Vagina (tissue), 2 donors: ENCODE measurements at regions not wholly inside any gene's neighbourhood (a gene's known extent, or its start where the extent isn't known, plus 50 kb on each side); places are given as distances from the start of the nearest gene placed in this dataset.
"Not testable (repeated sequence)": the region's sequence is repeated elsewhere in the genome, so short reads cannot be mapped to it uniquely, and the experiment has no call there.

ENCODE experiments used
- DNase-seq, 2 donors: peaks; one replicate each; pipeline ENCODE4 v3.0.0-alpha.2; 2017; ENCODE audit errors: extremely low spot score in 2 of 2
- H3K27ac ChIP-seq: fragments of 200-600 bp; sonication (generic); one replicate; pipeline ENCODE4 v1.5.1; 2019
- H3K27me3 ChIP-seq: fragments of 200-600 bp; sonication (generic); one replicate; pipeline ENCODE4 v1.5.1; 2019
- H3K36me3 ChIP-seq, 2 donors: fragments of 200-600 bp; sonication (generic); one replicate each; pipeline ENCODE4 v1.5.1; 2017 to 2019
- H3K4me1 ChIP-seq: fragments of 200-600 bp; sonication (generic); one replicate; pipeline ENCODE4 v1.5.1; 2019
- H3K4me3 ChIP-seq, 2 donors: fragments of 200-600 bp; sonication (generic); 1 replicate in 1 of 2; 2 replicates in 1 of 2; pipeline ENCODE4 v1.5.1; 2016 to 2019
- H3K9me3 ChIP-seq: fragments of 200-600 bp; sonication (generic); one replicate; pipeline ENCODE4 v1.5.1; 2019
- POLR2A ChIP-seq, 2 donors: fragments of 450-650 bp; IDR thresholded peaks; one replicate each; pipeline ENCODE4 v1.6.1; 2017; ENCODE audit warnings: antibody characterized with exemption in 2 of 2, mild to moderate bottlenecking in 2 of 2, moderate library complexity in 2 of 2
- POLR2AphosphoS5 ChIP-seq, 2 donors: sonication (generic); formaldehyde crosslinking; IDR thresholded peaks; one replicate each; pipeline ENCODE4 v1.9.0; 2017; ENCODE audit warnings: antibody characterized with exemption in 2 of 2, mild to moderate bottlenecking in 2 of 2, low read depth in 1 of 2; ENCODE audit not compliant: insufficient read depth in 1 of 2
- intact Hi-C: fragments of 100-400 bp; cut with DNase I; formaldehyde crosslinking; loops from one replicate; pipeline ENCODE4 v1.15.1; 2023
- TF ChIP-seq, protein P1 (sequence below), 3 experiments: fragments of 450-650 bp in 2 of 3; fragments of 200-600 bp in 1 of 3; sonication (generic) in 1 of 3; IDR thresholded peaks; one replicate each; pipeline ENCODE4 v1.5.1; 2017 to 2019; ENCODE audit warnings: antibody characterized with exemption in 3 of 3, mild to moderate bottlenecking in 2 of 3, moderate library complexity in 2 of 3

DNA sequence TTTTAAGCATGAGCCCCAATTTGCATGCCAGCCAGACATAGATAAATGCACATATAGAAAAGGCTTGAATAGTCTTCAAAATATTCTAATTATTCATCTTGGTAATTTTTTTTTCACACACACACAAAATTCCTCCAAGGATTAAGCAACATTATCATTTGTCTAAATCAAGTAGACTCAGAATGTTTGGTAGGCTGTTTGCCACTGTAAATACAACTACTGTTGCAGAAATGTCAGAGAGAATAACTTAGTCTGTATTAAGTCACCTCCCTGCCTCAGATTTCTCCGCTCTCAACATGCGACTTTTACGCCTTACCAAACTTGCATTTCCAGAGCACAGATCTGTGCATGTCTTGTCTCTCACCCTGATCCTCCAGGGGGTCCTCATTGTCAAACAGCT is 265.6 kb upstream of the C9orf72 start:
- TF ChIP-seq, protein P1, sequence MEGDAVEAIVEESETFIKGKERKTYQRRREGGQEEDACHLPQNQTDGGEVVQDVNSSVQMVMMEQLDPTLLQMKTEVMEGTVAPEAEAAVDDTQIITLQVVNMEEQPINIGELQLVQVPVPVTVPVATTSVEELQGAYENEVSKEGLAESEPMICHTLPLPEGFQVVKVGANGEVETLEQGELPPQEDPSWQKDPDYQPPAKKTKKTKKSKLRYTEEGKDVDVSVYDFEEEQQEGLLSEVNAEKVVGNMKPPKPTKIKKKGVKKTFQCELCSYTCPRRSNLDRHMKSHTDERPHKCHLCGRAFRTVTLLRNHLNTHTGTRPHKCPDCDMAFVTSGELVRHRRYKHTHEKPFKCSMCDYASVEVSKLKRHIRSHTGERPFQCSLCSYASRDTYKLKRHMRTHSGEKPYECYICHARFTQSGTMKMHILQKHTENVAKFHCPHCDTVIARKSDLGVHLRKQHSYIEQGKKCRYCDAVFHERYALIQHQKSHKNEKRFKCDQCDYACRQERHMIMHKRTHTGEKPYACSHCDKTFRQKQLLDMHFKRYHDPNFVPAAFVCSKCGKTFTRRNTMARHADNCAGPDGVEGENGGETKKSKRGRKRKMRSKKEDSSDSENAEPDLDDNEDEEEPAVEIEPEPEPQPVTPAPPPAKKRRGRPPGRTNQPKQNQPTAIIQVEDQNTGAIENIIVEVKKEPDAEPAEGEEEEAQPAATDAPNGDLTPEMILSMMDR (IDR thresholded peaks at IDR 0.05): no peak
- no peak for TF ChIP-seq POLR2A (IDR thresholded peaks at IDR 0.05)
- TF ChIP-seq POLR2AphosphoS5 (IDR thresholded peaks at IDR 0.05; ENCODE audit: insufficient read depth in 1 of 2, low read depth in 1 of 2): no peak
- Histone ChIP-seq H3K27ac (no peak overlapping the region), H3K36me3 (no peaks in the 10 kb centered on the region), H3K4me3 (no peak overlapping the region), H3K27me3 (no peaks in the 10 kb centered on the region), H3K4me1 (no peaks in the 10 kb centered on the region), H3K9me3 (no peaks in the 10 kb centered on the region)
- DNase-seq: no peak
- intact Hi-C loops: no loop called here

DNA sequence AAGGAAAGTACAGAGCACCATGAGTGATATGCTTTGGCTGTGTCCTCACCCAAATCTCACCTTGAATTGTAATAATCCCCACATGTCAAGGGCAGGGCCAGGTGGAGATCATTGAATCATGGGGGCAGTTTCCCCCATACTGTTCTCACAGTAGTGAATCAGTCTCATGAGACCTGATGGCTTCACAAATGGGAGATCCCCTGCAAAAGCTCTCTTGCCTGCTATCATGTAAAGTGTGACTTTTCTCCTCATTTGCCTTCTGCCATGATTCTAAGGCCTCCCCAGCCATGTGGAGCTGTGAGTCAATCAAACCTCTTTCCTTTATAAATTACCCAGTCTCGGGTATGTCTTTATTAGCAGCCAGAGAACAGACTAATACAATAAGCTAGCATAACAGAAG is 266.5 kb upstream of the C9orf72 start:
- H3K9me3 ChIP-seq, H3K4me1 ChIP-seq, H3K4me3 ChIP-seq, DNase-seq, H3K27me3 ChIP-seq, H3K36me3 ChIP-seq, H3K27ac ChIP-seq, intact Hi-C loops: not testable (repeated sequence)

DNA sequence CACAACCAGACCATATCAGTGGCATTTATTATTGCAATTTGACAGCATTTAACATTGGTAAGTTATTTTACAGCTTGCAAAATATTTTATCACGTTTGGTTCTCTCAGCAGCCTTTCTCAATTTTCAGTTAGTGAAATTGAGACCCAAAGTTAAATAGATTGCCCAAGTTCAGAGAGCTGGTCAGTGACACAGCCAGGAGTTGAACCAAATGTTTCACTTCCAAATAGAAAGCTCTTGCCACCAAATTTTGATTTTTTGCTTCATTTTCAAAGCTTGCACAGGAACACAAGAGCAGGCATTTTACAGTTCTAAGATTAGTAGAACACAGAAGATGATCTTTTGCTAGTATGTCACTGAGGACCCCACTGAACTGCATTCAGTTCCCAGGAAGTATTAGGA is 271.5 kb upstream of the C9orf72 start:
- no peaks in the 10 kb centered on the region for H3K36me3 ChIP-seq
- no peak overlapping the region for H3K4me3 ChIP-seq
- no peak overlapping the region for H3K27ac ChIP-seq
- H3K4me1 ChIP-seq: no peaks in the 10 kb centered on the region
- H3K27me3 ChIP-seq: no peaks in the 10 kb centered on the region
- no peaks in the 10 kb centered on the region for H3K9me3 ChIP-seq
- intact Hi-C loops: no loop called here
- no peak for DNase-seq
- TF ChIP-seq POLR2AphosphoS5 (IDR thresholded peaks at IDR 0.05; ENCODE audit: insufficient read depth in 1 of 2, low read depth in 1 of 2) (no peak), POLR2A (IDR thresholded peaks at IDR 0.05) (no peak)
- TF ChIP-seq, protein P1 (IDR thresholded peaks at IDR 0.05): no peak

DNA sequence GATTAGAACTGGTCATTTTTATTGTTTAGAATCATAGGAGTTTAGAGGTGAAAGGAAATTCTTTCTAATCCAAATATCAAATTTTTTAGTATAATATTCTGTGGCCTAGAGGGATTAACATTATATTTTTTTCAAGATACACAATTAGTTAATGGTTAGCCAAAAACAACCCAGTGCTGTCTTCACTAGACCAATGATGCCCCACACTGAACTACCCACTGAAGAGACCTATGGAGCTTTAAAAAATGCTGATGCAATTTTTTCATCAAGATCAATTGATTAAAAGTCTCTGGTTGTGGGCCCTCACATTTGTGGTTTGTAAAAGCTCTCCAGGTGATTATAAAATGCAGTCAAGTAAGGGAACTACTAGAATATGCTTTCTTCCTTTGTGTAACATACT is 274.1 kb upstream of the C9orf72 start:
- Histone ChIP-seq H3K27me3 (no peaks in the 10 kb centered on the region), H3K27ac (no peak overlapping the region), H3K4me1 (no peaks in the 10 kb centered on the region), H3K9me3 (no peaks in the 10 kb centered on the region), H3K4me3 (no peak overlapping the region), H3K36me3 (no peaks in the 10 kb centered on the region)
- DNase-seq: no peak
- intact Hi-C loops: no loop called here
- TF ChIP-seq POLR2AphosphoS5 (IDR thresholded peaks at IDR 0.05; ENCODE audit: insufficient read depth in 1 of 2, low read depth in 1 of 2): no peak
- TF ChIP-seq, protein P1 (IDR thresholded peaks at IDR 0.05): no peak
- no peak for TF ChIP-seq POLR2A (IDR thresholded peaks at IDR 0.05)

DNA sequence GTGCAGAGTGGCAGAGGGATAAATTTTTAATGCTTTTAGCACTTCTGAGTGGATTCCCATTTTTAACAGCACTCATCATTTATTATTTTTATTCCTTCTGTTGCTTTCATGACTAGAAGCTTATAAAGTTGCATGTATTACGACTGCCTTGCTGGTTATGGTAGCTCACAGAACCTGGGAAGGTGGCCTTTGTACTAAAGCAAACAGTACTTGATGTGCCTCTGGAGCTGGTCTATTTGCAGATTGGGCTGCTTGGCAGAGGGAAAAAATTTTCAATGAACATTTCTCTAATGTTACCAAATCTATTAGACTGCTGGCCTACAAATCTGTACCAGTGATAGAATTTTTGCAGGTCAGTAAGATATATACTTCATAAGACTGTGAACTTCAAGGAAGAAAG is 274.5 kb upstream of the C9orf72 start:
- Histone ChIP-seq H3K4me1 (no peaks in the 10 kb centered on the region), H3K27me3 (no peaks in the 10 kb centered on the region), H3K36me3 (no peaks in the 10 kb centered on the region), H3K4me3 (no peak overlapping the region), H3K27ac (no peak overlapping the region), H3K9me3 (no peaks in the 10 kb centered on the region)
- intact Hi-C loops: no loop called here
- TF ChIP-seq POLR2AphosphoS5 (IDR thresholded peaks at IDR 0.05; ENCODE audit: insufficient read depth in 1 of 2, low read depth in 1 of 2): no peak
- TF ChIP-seq POLR2A (IDR thresholded peaks at IDR 0.05): no peak
- TF ChIP-seq, protein P1 (IDR thresholded peaks at IDR 0.05): no peak
- no peak for DNase-seq

DNA sequence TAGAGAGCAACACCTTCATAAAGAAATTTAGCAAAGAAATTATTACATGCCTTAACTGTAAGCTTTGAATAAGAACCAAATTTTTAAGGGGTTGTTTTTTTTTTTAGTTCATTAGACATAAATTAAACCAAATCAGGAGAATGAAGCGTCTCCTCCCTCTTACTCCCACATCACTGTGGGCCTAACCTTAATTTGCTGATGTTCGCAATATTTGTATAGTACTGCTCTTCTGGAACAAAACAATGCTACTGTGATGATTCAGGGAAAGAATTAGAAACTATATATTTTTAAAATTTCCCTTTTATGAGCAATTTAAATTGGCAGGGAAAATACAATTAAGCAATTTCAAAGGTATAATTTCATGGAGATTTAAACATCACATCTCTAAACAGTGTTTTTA is 275.0 kb upstream of the C9orf72 start:
- intact Hi-C loops: no loop called here
- TF ChIP-seq POLR2AphosphoS5 (IDR thresholded peaks at IDR 0.05; ENCODE audit: insufficient read depth in 1 of 2, low read depth in 1 of 2) (no peak), POLR2A (IDR thresholded peaks at IDR 0.05) (no peak)
- TF ChIP-seq, protein P1 (IDR thresholded peaks at IDR 0.05): no peak

More for the DNA sequence above, 275.0 kb upstream of the C9orf72 start:
- Histone ChIP-seq H3K36me3 (no peaks in the 10 kb centered on the region), H3K4me1 (no peaks in the 10 kb centered on the region), H3K27ac (no peak overlapping the region), H3K4me3 (no peak overlapping the region), H3K9me3 (no peaks in the 10 kb centered on the region), H3K27me3 (no peaks in the 10 kb centered on the region)
- no peak for DNase-seq
